Mesendoderm (in vitro differentiated cells): ENCODE measurements at regions not wholly inside any gene's neighbourhood (a gene's known extent, or its start where the extent isn't known, plus 50 kb on each side); places are given as distances from the start of the nearest gene placed in this dataset.

ENCODE experiments used
- DNase-seq: peaks from one replicate; pipeline ENCODE4 v3.0.0; 2013
- H2AK5ac ChIP-seq: 2 replicates; pipeline ENCODE4 v1.6.1; 2013; ENCODE audit warnings: low read length, inconsistent platforms
- H2BK120ac ChIP-seq: 2 replicates; pipeline ENCODE4 v1.6.1; 2013; ENCODE audit warnings: low read depth, mild to moderate bottlenecking, low read length, moderate library complexity, mixed read lengths
- H2BK15ac ChIP-seq: replicated peaks from 2 replicates; pipeline ENCODE4 v1.6.1; 2013; ENCODE audit warnings: low read depth, mild to moderate bottlenecking, moderate library complexity
- H2BK5ac ChIP-seq: 2 replicates; pipeline ENCODE4 v1.6.1; 2013; ENCODE audit warnings: low read length, inconsistent platforms
- H3K18ac ChIP-seq: 2 replicates; pipeline ENCODE4 v1.6.1; 2013; ENCODE audit warnings: mild to moderate bottlenecking, low read length, mixed read lengths
- H3K23ac ChIP-seq: one replicate; pipeline ENCODE4 v1.6.1; 2013; ENCODE audit warnings: low read length
- H3K27ac ChIP-seq: 2 replicates; pipeline ENCODE4 v1.5.1; 2013; ENCODE audit warnings: low read depth, mild to moderate bottlenecking, inconsistent platforms, low read length, moderate library complexity
- H3K27me3 ChIP-seq: 2 replicates; pipeline ENCODE4 v1.6.1; 2013; ENCODE audit warnings: low read length, control low read depth, mild to moderate bottlenecking, inconsistent platforms; ENCODE audit not compliant: insufficient read depth, poor library complexity
- H3K36me3 ChIP-seq: 2 replicates; pipeline ENCODE4 v1.6.1; 2013; ENCODE audit warnings: low read length, inconsistent platforms; ENCODE audit not compliant: control insufficient read depth, insufficient read depth
- H3K4ac ChIP-seq: one replicate; pipeline ENCODE4 v1.6.1; 2013; ENCODE audit warnings: low read depth, mild to moderate bottlenecking, low read length, moderate library complexity
- H3K4me1 ChIP-seq: 2 replicates; pipeline ENCODE4 v1.6.1; 2013; ENCODE audit warnings: low read depth, low read length, inconsistent platforms; ENCODE audit not compliant: control insufficient read depth
- H3K4me2 ChIP-seq: 2 replicates; pipeline ENCODE4 v1.6.1; 2013; ENCODE audit warnings: low read length
- H3K4me3 ChIP-seq: 2 replicates; pipeline ENCODE4 v1.5.1; 2013; ENCODE audit warnings: mild to moderate bottlenecking, low read length
- H3K56ac ChIP-seq: one replicate; pipeline ENCODE4 v1.6.1; 2013; ENCODE audit warnings: low read length
- H3K79me1 ChIP-seq: 2 replicates; pipeline ENCODE4 v1.6.1; 2013; ENCODE audit warnings: low read length, inconsistent platforms
- H3K79me2 ChIP-seq: 2 replicates; pipeline ENCODE4 v1.6.1; 2013; ENCODE audit warnings: mild to moderate bottlenecking, low read length; ENCODE audit not compliant: control insufficient read depth, insufficient read depth
- H3K9ac ChIP-seq: 2 replicates; pipeline ENCODE4 v1.6.1; 2013; ENCODE audit warnings: low read length, inconsistent platforms
- H4K5ac ChIP-seq: one replicate; pipeline ENCODE4 v1.6.1; 2013; ENCODE audit warnings: low read length
- H4K8ac ChIP-seq: one replicate; pipeline ENCODE4 v1.6.1; 2013; ENCODE audit warnings: low read depth, mild to moderate bottlenecking, control low read depth, low read length, moderate library complexity
- WGBS: extraction: QIAGEN DNeasy Blood & Tissue Kit; methylation state at CpG from one replicate; pipeline ENCODE4 v1.1.7; 2013; ENCODE audit warnings: low lambda C conversion rate, missing lambda C conversion rate; ENCODE audit not compliant: insufficient coverage; ENCODE audit errors: extremely low coverage; 5-methylcytosine and 5-hydroxymethylcytosine counted together

GRCh38 chr1:5664081-5664768, 328.0 kb downstream of the NPHP4 start:
- Histone ChIP-seq H3K9ac (no peak overlapping the region), H3K18ac (no peak overlapping the region), H3K4ac (no peak overlapping the region), H3K4me1 (no peaks in the 10 kb centered on the region), H2AK5ac (no peak overlapping the region), H3K4me3 (no peak overlapping the region), H3K79me2 (no peaks in the 10 kb centered on the region), H4K5ac (no peak overlapping the region), H3K79me1 (no peaks in the 10 kb centered on the region), H2BK15ac (no peak overlapping the region), H3K56ac (no peak overlapping the region), H3K4me2 (no peak overlapping the region), H3K27me3 (no peaks in the 10 kb centered on the region), H3K27ac (no peak overlapping the region), H2BK5ac (no peak overlapping the region), H4K8ac (no peak overlapping the region), H2BK120ac (no peak overlapping the region), H3K23ac (no peak overlapping the region), H3K36me3 (no peaks in the 10 kb centered on the region)
- DNase-seq: no peak
- no CpG with 5 or more reads among the region's 9 CpGs for WGBS

DNA sequence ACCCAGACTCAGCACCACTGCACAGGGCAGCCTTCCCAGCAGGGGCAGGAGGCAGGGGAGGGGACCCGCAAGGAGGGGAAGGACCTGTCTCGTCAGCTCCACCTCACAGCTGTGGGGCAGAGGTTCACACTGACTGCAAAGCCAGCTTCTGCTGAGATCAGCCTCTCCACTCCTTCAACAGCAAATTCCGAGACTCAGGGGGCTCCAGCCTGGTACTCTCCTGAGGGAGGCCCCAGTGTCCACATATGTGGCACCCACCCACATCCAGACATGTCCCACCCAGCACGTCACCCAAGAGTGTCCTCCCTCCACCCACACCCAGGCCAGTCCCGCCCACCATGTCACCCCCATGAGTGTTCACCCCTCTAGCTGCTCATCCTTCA, 329.5 kb downstream of the NPHP4 start:
- no peaks in the 10 kb centered on the region for H3K79me1 ChIP-seq
- no peak overlapping the region for H3K4me3 ChIP-seq
- no peak overlapping the region for H3K56ac ChIP-seq
- no peaks in the 10 kb centered on the region for H3K79me2 ChIP-seq
- H2BK5ac ChIP-seq: no peak overlapping the region
- H3K18ac ChIP-seq: no peak overlapping the region
- H4K5ac ChIP-seq: no peak overlapping the region
- no peaks in the 10 kb centered on the region for H3K27me3 ChIP-seq
- no peak for DNase-seq
- no peaks in the 10 kb centered on the region for H3K36me3 ChIP-seq
- WGBS: no CpG with 5 or more reads among the region's 5 CpGs
- no peak overlapping the region for H3K4me2 ChIP-seq
- H2BK120ac ChIP-seq: no peak overlapping the region
- H3K4ac ChIP-seq: no peak overlapping the region
- no peak overlapping the region for H2AK5ac ChIP-seq
- no peak overlapping the region for H4K8ac ChIP-seq
- no peak overlapping the region for H2BK15ac ChIP-seq
- H3K23ac ChIP-seq: no peak overlapping the region
- H3K4me1 ChIP-seq: no peaks in the 10 kb centered on the region
- H3K27ac ChIP-seq: no peak overlapping the region
- H3K9ac ChIP-seq: no peak overlapping the region

- Histone ChIP-seq H2BK15ac (no peak overlapping the region), H3K79me1 (no peaks in the 10 kb centered on the region), H3K36me3 (no peaks in the 10 kb centered on the region), H3K27ac (no peak overlapping the region), H3K4me2 (no peak overlapping the region), H4K5ac (no peak overlapping the region), H2BK120ac (no peak overlapping the region), H2AK5ac (no peak overlapping the region), H3K56ac (no peak overlapping the region), H3K4me1 (no peaks in the 10 kb centered on the region), H3K4ac (no peak overlapping the region), H3K23ac (no peak overlapping the region), H3K18ac (no peak overlapping the region), H2BK5ac (no peak overlapping the region), H3K27me3 (no peaks in the 10 kb centered on the region), H4K8ac (no peak overlapping the region), H3K9ac (no peak overlapping the region), H3K79me2 (no peaks in the 10 kb centered on the region), H3K4me3 (no peak overlapping the region)
- no CpG with 5 or more reads among the region's 9 CpGs for WGBS
- DNase-seq: no peak
Observed at GRCh38 chr1:5662086-5662743, 330.0 kb downstream of the NPHP4 start.

DNA sequence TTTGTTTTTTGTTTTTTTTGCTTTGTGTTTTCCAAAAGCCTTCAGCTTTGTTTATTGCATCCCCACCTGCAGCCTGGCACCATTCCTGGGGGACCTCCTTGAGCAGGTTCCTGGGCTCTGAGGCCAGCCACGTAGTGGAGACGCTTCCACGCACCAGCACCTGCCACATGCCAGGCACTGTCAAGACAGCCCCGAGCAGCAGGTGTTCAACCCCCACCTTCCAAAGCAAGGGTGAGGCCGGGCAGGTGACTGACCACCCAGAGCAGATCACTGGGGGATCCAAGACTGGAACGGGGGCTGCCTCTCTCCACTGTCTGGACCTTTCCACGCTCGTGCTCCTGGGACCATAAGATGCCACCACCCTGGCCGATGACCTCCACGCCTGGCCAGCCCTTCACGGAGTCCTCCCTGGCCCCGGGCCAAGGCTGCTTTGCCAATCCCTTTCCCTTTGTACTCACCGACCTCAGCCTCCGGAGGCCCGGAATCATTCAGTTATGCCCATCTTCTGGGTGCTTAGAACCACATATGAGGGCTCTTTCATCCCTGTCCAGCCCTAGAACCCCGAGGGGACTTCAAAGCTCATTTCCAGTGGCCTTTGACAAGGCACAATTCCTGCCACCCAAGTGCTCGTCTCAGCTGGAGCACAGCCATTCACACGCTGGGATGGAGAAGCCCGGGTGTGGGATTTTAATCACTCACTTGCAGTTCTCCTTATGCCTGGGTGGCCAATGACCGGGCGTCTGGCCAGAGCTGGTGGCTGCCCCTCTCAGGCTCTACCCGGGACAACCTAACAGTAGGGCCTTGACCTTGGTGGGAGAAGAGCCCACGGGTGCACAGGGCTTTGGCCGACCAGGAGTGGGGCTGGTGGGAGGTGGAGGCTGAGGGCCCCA, 330.8 kb downstream of the NPHP4 start:
- H3K27ac ChIP-seq: no peak overlapping the region
- no peak overlapping the region for H4K5ac ChIP-seq
- H2BK5ac ChIP-seq: no peak overlapping the region
- H2BK15ac ChIP-seq: no peak overlapping the region
- no peak overlapping the region for H3K4ac ChIP-seq
- H3K27me3 ChIP-seq: no peaks in the 10 kb centered on the region
- H4K8ac ChIP-seq: no peak overlapping the region
- no peak overlapping the region for H2BK120ac ChIP-seq
- H3K9ac ChIP-seq: no peak overlapping the region
- H3K4me1 ChIP-seq: no peaks in the 10 kb centered on the region
- H3K23ac ChIP-seq: no peak overlapping the region
- H3K4me3 ChIP-seq: no peak overlapping the region
- no peak overlapping the region for H3K18ac ChIP-seq
- H3K36me3 ChIP-seq: no peaks in the 10 kb centered on the region
- WGBS: no CpG with 5 or more reads among the region's 24 CpGs
- no peaks in the 10 kb centered on the region for H3K79me1 ChIP-seq
- no peak overlapping the region for H3K56ac ChIP-seq
- no peaks in the 10 kb centered on the region for H3K79me2 ChIP-seq
- no peak for DNase-seq
- no peak overlapping the region for H3K4me2 ChIP-seq
- H2AK5ac ChIP-seq: no peak overlapping the region

DNA sequence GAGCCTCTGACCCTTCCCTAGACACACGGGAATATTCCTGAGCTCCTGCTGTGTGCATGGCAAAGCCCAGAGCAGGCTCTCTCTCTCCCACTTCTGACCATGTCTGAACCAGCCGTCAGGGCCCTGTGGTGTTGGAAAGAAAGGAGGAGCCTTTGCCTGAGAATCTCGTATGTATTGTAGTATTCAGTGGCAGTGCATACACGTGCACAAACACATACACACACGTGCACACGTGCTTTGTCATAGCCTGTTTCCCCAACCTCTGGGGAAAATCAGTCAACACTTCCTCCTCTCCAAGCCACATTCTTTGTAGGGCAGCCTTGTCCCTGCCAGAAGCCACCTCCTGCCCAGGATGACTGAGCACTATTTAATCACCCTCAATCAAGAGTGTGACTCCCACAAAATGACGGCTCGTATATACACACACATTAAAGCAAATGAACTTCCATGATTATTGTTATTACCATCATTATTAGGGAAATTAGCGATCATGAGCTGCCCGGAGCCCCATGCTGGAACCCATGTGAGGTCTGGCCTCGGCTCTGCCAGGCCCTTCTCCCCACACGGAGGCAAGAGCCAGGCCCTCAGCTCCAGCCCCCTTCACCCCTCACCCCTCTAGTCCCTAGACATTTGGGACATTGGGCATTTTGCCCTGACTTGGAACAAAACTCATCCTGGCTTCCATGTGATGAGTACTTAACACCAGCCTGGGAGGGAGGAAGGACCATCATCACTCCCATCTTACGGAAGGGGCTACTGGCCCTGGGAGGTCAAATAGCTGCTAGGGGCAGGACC, 331.9 kb downstream of the NPHP4 start:
- Histone ChIP-seq H3K4me3 (no peak overlapping the region), H3K4me2 (no peak overlapping the region), H2BK5ac (no peak overlapping the region), H2BK120ac (no peak overlapping the region), H2BK15ac (no peak overlapping the region), H3K27me3 (no peaks in the 10 kb centered on the region), H3K56ac (no peak overlapping the region), H4K5ac (no peak overlapping the region), H3K36me3 (no peaks in the 10 kb centered on the region), H3K18ac (no peak overlapping the region), H3K27ac (no peak overlapping the region), H4K8ac (no peak overlapping the region), H3K79me2 (no peaks in the 10 kb centered on the region), H3K4ac (no peak overlapping the region), H3K9ac (no peak overlapping the region), H3K4me1 (no peaks in the 10 kb centered on the region), H3K23ac (no peak overlapping the region), H2AK5ac (no peak overlapping the region), H3K79me1 (no peaks in the 10 kb centered on the region)
- no CpG with 5 or more reads among the region's 13 CpGs for WGBS
- DNase-seq: no peak
